ENCODE measurements at regions not wholly inside any gene's neighbourhood (a gene's known extent, or its start where the extent isn't known, plus 50 kb on each side); places are given as distances from the start of the nearest gene placed in this dataset.

DNA sequence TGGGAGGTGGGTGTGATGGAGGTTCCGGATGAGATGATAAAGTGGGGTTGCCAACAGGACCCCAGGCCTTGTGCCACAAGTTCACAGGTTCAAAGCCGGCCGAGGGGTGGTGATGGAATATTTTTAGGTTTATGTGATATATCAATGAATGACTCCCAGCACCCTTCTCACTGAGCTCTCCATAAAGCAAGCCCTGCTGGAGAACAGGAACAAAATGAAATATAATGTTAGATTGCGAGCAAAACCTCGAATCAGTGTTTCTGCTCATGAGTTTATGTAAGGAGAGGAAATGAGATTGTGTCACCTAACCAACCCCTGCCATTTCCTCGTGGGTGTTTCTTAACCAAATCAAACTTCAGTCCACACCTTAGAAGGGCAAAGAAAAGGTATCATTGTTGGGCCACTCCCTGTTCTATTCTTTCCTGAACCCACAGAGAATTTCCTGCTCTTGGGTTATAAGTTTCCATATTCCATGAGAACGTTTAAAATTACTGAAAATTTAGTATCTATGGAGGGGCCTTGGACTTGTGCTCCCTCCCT lies 192.2 kb upstream of the EXOC2 start:
- POLR2A ChIA-PET, result interaction anchor here (0.6 kb wide), 1 partner anchor 173 kb away, joined by 3 read pairs; no protein-coding TSS in a partner anchor
- H3K4me1 ChIP-seq, result no peaks in the 10 kb centered on the region
- TF ChIP-seq CTCF (IDR thresholded peaks at IDR 0.05; ENCODE audit: insufficient read depth in 1 of 2, low read depth in 1 of 2, low read length in 1 of 2, severe bottlenecking in 1 of 2, unreplicated experiment in 1 of 2), result no peak
- no TSS peak for BruUV-seq (replicated peaks)
- no peaks in the 10 kb centered on the region for H3K36me3 ChIP-seq (ENCODE audit: control insufficient read depth, insufficient read depth, low read length)
- DNase-seq, result no peak
- Mint-ChIP-seq H3K36me3 (ENCODE audit: insufficient read depth, unreplicated experiment) (no peaks in the 10 kb centered on the region), H3K4me3 (ENCODE audit: unreplicated experiment) (no peak overlapping the region), H3K27me3 (ENCODE audit: insufficient read depth, unreplicated experiment) (no peaks in the 10 kb centered on the region), H3K9me3 (ENCODE audit: unreplicated experiment) (no peaks in the 10 kb centered on the region), H3K27ac (ENCODE audit: unreplicated experiment) (no peak overlapping the region), H3K4me1 (ENCODE audit: low read depth, unreplicated experiment) (no peaks in the 10 kb centered on the region)
- H3K27me3 ChIP-seq (replicated peaks; ENCODE audit: control insufficient read depth, insufficient read depth, low read length), result no peaks in the 10 kb centered on the region
- CTCF ChIA-PET, result no interaction called here
- no peak overlapping the region for H3K4me3 ChIP-seq (ENCODE audit: low read depth, low read length)
- H3K9me3 ChIP-seq, result no peaks in the 10 kb centered on the region
- intact Hi-C loops (cut with micrococcal nuclease; ENCODE audit: unreplicated experiment), result no loop called here

DNA sequence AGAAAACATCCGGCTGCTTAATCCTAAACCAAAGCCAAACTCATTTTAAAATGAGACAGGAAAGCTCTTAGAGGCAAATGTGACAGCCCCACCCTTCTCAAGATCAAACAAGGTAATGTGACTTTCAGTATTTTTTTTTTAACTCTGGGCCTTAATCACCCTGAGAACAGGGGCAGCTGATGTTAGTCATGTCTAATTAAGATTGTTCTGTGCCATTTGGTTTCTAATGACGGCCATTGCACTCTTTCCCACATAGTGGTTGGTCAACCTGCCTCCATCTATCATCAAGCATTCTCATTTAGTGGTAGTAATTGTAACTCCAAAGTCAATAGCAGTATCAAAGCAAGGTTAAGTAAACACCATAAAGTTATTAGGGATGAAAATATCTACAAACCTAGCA lies 191.6 kb upstream of the EXOC2 start:
- intact Hi-C loops (cut with micrococcal nuclease; ENCODE audit: unreplicated experiment), result no loop called here
- Histone ChIP-seq H3K27me3 (replicated peaks; ENCODE audit: control insufficient read depth, insufficient read depth, low read length) (no peaks in the 10 kb centered on the region), H3K36me3 (ENCODE audit: control insufficient read depth, insufficient read depth, low read length) (no peaks in the 10 kb centered on the region), H3K4me3 (ENCODE audit: low read depth, low read length) (no peak overlapping the region), H3K9me3 (no peaks in the 10 kb centered on the region), H3K4me1 (no peaks in the 10 kb centered on the region)
- ChIA-PET CTCF (no interaction called here), POLR2A (interaction anchor here (0.6 kb wide), 1 partner anchor 173 kb away, joined by 3 read pairs; no protein-coding TSS in a partner anchor)
- BruUV-seq (replicated peaks), result no TSS peak
- no peaks in the 10 kb centered on the region for H3K27me3 Mint-ChIP-seq (ENCODE audit: insufficient read depth, unreplicated experiment)
- no peak overlapping the region for H3K27ac Mint-ChIP-seq (ENCODE audit: unreplicated experiment)
- H3K36me3 Mint-ChIP-seq (ENCODE audit: insufficient read depth, unreplicated experiment), result no peaks in the 10 kb centered on the region
- no peak for DNase-seq
- TF ChIP-seq CTCF (IDR thresholded peaks at IDR 0.05; ENCODE audit: insufficient read depth in 1 of 2, low read depth in 1 of 2, low read length in 1 of 2, severe bottlenecking in 1 of 2, unreplicated experiment in 1 of 2), result no peak
- no peaks in the 10 kb centered on the region for H3K9me3 Mint-ChIP-seq (ENCODE audit: unreplicated experiment)
- H3K4me3 Mint-ChIP-seq (ENCODE audit: unreplicated experiment), result no peak overlapping the region
- H3K4me1 Mint-ChIP-seq (ENCODE audit: low read depth, unreplicated experiment), result no peaks in the 10 kb centered on the region

GRCh38 chr6:882084-882598 lies 189.2 kb upstream of the EXOC2 start:
- no peaks in the 10 kb centered on the region for H3K9me3 ChIP-seq
- ChIA-PET POLR2A (no interaction called here), CTCF (no interaction called here)
- H3K36me3 ChIP-seq (ENCODE audit: control insufficient read depth, insufficient read depth, low read length), result no peaks in the 10 kb centered on the region
- Mint-ChIP-seq H3K4me3 (ENCODE audit: unreplicated experiment) (no peak overlapping the region), H3K27ac (ENCODE audit: unreplicated experiment) (no peak overlapping the region), H3K4me1 (ENCODE audit: low read depth, unreplicated experiment) (no peaks in the 10 kb centered on the region), H3K9me3 (ENCODE audit: unreplicated experiment) (no peaks in the 10 kb centered on the region), H3K27me3 (ENCODE audit: insufficient read depth, unreplicated experiment) (no peaks in the 10 kb centered on the region), H3K36me3 (ENCODE audit: insufficient read depth, unreplicated experiment) (no peaks in the 10 kb centered on the region)
- intact Hi-C loops (cut with micrococcal nuclease; ENCODE audit: unreplicated experiment), result no loop called here
- no TSS peak for BruUV-seq (replicated peaks)
- no peaks in the 10 kb centered on the region for H3K4me1 ChIP-seq
- no peak for DNase-seq
- TF ChIP-seq CTCF (IDR thresholded peaks at IDR 0.05; ENCODE audit: insufficient read depth in 1 of 2, low read depth in 1 of 2, low read length in 1 of 2, severe bottlenecking in 1 of 2, unreplicated experiment in 1 of 2), result no peak
- H3K27me3 ChIP-seq (replicated peaks; ENCODE audit: control insufficient read depth, insufficient read depth, low read length), result no peaks in the 10 kb centered on the region
- no peak overlapping the region for H3K4me3 ChIP-seq (ENCODE audit: low read depth, low read length)
